ENCODE measurements at regions not wholly inside any gene's neighbourhood (a gene's known extent, or its start where the extent isn't known, plus 50 kb on each side); places are given as distances from the start of the nearest gene placed in this dataset.
"Not testable (repeated sequence)": the region's sequence is repeated elsewhere in the genome, so short reads cannot be mapped to it uniquely, and the experiment has no call there.

DNA sequence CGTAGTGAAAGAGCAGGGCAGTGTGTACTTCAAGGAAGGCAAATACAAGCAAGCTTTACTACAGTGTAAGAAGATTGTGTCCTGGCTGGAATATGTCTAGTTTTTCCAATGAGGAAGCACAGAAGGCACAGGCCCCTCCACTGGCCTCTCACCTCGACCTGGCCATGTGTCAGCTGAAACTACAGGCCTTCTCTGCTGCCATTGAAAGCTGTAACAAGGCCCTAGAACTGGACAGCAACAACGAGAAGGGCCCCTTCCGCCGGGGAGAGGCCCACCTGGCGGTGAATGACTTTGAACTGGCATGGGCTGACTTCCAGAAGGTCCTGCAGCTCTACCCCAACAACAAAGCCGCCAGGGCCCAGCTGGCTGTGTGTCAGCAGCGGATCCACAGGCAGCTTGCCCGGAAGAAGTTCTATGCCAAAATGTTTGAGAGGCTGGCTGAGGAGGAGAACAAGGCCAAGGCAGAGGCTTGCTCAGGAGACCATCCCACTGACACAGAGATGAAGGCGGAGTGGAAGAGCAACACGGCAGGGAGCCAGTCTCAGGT lies 202.2 kb downstream of the SPATA31A6 start:
- H3K36me3 Mint-ChIP-seq; H3K9me3 Mint-ChIP-seq (ENCODE audit: low read depth); H3K27ac Mint-ChIP-seq; H3K4me1 Mint-ChIP-seq (ENCODE audit: low read depth); H3K4me3 Mint-ChIP-seq; H3K27me3 Mint-ChIP-seq: not testable (repeated sequence)

- Mint-ChIP-seq H3K27ac (no peak overlapping the region), H3K36me3 (no peaks in the 10 kb centered on the region), H3K4me3 (no peak overlapping the region), H3K4me1 (ENCODE audit: low read depth) (no peaks in the 10 kb centered on the region), H3K27me3 (no peaks in the 10 kb centered on the region), H3K9me3 (ENCODE audit: low read depth) (no peaks in the 10 kb centered on the region)
Measured at GRCh38 chr9:42386477-42386876, 203.0 kb downstream of the SPATA31A6 start.

DNA sequence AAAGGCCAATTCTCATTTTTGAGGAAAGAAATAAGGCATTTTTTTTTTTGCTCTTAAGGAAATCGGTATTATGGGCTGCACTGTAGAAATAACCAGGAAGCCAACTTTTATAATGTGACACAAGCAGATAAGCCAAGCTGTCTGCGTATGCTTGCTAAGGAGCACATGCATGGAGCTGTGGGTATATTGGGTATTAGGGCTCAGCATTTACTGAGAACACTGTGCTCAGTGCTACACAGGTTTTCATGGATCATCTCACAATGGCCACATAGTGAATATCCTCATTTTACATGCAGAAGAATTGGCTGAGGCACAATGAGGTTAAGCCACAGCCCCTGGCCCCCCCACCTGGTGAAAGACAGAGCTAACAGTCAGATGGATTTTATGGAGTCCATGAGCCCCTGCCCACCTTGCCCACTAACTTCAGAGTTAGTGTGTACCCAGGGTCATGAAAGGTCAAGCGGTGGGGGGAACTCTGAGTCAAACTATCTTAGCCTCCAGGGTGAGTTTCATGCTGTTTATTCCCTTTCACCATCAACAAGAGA lies 204.8 kb downstream of the SPATA31A6 start:
- Mint-ChIP-seq H3K4me3 (no peak overlapping the region), H3K4me1 (ENCODE audit: low read depth) (no peaks in the 10 kb centered on the region)

DNA sequence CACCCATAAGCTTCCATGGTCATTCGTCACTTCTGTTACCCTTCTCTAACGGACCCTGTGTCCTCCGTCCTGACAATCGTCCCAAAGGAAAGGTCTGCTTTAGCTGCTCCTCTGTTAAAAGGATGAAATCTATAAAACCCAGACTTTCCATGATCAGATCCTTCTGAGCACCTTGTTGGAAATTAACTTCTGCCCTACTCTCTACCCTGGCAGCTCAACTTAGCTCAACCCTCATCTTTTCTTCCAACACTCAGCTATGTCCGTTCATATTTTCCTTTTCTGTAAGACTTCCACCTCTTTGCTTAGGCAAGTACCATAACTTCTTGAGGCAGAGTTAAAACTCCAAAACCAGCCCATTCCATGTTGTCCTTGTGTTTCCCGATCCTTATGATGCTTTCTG lies 205.4 kb downstream of the SPATA31A6 start:
- Mint-ChIP-seq H3K36me3 (no peaks in the 10 kb centered on the region), H3K4me3 (no peak overlapping the region), H3K27me3 (no peaks in the 10 kb centered on the region), H3K9me3 (ENCODE audit: low read depth) (no peaks in the 10 kb centered on the region), H3K27ac (no peak overlapping the region), H3K4me1 (ENCODE audit: low read depth) (no peaks in the 10 kb centered on the region)

More for the DNA sequence above, 204.8 kb downstream of the SPATA31A6 start:
- H3K27ac Mint-ChIP-seq: no peak overlapping the region
- H3K27me3 Mint-ChIP-seq: no peaks in the 10 kb centered on the region
- no peaks in the 10 kb centered on the region for H3K9me3 Mint-ChIP-seq (ENCODE audit: low read depth)
- no peaks in the 10 kb centered on the region for H3K36me3 Mint-ChIP-seq

DNA sequence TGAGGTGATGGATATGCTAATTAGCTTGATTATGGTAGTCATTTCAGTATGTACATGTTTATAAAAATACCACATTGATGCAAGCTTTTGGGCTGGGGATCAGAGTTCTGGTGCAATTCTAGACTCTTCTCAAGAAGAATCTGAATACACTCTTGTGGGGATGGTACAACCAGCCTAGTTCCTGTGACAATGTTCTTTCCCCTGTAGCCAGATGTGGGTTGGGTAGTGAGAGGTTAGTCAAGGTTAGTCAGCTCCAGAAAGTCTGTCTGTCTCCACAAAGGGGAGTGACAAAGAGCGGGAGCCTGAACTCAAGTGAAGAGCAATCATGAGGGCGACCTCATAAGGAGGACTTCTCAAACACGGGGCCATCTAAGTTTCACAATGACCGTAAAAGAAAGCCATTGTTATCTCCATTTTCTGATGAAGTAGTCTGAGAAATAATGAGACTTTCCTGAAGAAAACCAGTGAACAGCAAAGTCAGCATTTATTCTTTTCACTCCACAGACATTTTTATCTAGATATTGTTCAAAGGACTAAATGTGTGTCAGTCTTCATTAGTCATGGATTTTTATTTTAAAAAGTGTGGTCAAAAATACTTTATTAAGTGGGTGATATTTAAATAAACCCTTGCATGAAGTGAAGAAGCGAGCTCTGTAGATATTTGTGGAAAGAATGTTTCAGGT lies 209.5 kb downstream of the SPATA31A6 start:
- not testable (repeated sequence) for H3K36me3 Mint-ChIP-seq; H3K9me3 Mint-ChIP-seq (ENCODE audit: low read depth); H3K4me3 Mint-ChIP-seq; H3K4me1 Mint-ChIP-seq (ENCODE audit: low read depth); H3K27me3 Mint-ChIP-seq; H3K27ac Mint-ChIP-seq

DNA sequence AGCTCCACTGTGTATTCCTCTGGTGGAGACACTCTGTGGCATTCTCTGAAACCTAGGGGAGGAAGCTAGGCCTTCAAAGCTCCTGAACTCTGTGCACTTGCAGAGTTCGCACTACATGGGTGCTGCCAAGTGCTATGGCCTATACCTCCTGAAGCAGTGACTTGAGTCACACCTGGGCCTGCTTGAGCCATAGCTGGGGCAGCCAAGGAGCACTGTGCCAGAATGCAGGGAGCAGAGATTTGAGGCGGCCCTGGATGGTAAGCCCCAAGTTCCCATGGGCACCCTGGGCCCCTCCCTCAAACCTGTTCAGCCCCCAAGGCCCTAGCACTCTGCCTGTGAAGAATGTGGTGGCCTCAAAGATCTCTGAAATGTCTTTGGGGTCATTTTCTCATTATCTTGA lies 212.9 kb downstream of the SPATA31A6 start:
- Mint-ChIP-seq H3K27ac (no peak overlapping the region), H3K9me3 (ENCODE audit: low read depth) (no peaks in the 10 kb centered on the region), H3K4me1 (ENCODE audit: low read depth) (no peaks in the 10 kb centered on the region), H3K27me3 (no peaks in the 10 kb centered on the region), H3K36me3 (no peaks in the 10 kb centered on the region), H3K4me3 (no peak overlapping the region)

GRCh38 chr9:42397336-42397735 lies 213.9 kb downstream of the SPATA31A6 start:
- H3K27ac Mint-ChIP-seq; H3K4me3 Mint-ChIP-seq; H3K27me3 Mint-ChIP-seq; H3K4me1 Mint-ChIP-seq (ENCODE audit: low read depth); H3K9me3 Mint-ChIP-seq (ENCODE audit: low read depth); H3K36me3 Mint-ChIP-seq: not testable (repeated sequence)

GRCh38 chr9:42402919-42403318 lies 219.5 kb downstream of the SPATA31A6 start:
- H3K36me3 Mint-ChIP-seq; H3K27me3 Mint-ChIP-seq; H3K9me3 Mint-ChIP-seq (ENCODE audit: low read depth); H3K4me3 Mint-ChIP-seq; H3K27ac Mint-ChIP-seq; H3K4me1 Mint-ChIP-seq (ENCODE audit: low read depth): not testable (repeated sequence)

- not testable (repeated sequence) for H3K9me3 Mint-ChIP-seq (ENCODE audit: low read depth); H3K27me3 Mint-ChIP-seq; H3K4me3 Mint-ChIP-seq; H3K27ac Mint-ChIP-seq; H3K4me1 Mint-ChIP-seq (ENCODE audit: low read depth); H3K36me3 Mint-ChIP-seq
Measured at GRCh38 chr9:42409581-42409980, 226.1 kb downstream of the SPATA31A6 start.

GRCh38 chr9:42412354-42412753 lies 228.9 kb downstream of the SPATA31A6 start:
- not testable (repeated sequence) for H3K36me3 Mint-ChIP-seq; H3K27ac Mint-ChIP-seq; H3K4me1 Mint-ChIP-seq (ENCODE audit: low read depth); H3K9me3 Mint-ChIP-seq (ENCODE audit: low read depth); H3K27me3 Mint-ChIP-seq; H3K4me3 Mint-ChIP-seq

- H3K27me3 Mint-ChIP-seq; H3K4me1 Mint-ChIP-seq (ENCODE audit: low read depth); H3K4me3 Mint-ChIP-seq; H3K27ac Mint-ChIP-seq; H3K36me3 Mint-ChIP-seq; H3K9me3 Mint-ChIP-seq (ENCODE audit: low read depth): not testable (repeated sequence)
Measured at GRCh38 chr9:42414865-42415264, 231.4 kb downstream of the SPATA31A6 start.

DNA sequence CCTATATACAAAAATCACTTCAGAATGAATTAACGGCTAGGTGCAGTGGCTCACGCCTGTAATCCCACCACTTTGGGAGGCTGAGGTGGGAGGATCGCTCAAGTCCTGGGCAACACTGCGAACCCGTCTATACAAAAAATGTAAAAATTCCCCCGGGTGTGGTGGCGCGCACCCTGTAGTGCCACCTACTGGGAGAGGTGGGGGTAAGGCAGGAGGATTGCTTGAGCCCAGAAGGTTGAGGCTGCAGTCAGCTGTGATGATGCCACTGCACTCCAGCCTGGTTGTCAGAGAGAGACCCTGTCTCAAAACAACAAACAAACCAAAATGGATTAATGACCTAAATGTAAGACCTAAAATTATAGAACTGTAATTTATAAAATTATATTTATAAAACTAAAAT lies 236.2 kb downstream of the SPATA31A6 start:
- H3K4me1 Mint-ChIP-seq (ENCODE audit: low read depth); H3K27me3 Mint-ChIP-seq; H3K27ac Mint-ChIP-seq; H3K4me3 Mint-ChIP-seq; H3K36me3 Mint-ChIP-seq; H3K9me3 Mint-ChIP-seq (ENCODE audit: low read depth): not testable (repeated sequence)

DNA sequence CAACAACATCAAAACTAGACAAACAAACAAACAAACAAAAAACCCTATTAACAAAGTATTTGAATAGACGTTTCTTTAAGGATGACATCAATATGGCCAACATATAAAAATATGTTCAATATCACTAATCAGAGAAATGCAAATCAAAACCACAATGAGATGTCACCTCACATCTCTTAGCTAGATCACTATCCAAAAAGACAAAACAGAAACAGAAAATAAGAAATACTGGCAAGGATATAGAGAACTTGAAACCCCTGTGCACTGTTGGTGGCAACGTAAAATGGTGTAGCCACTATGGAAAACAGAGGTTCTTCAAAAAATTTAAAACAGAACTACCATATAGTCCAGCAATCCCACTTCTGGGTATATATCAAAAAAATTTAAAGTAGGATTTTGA lies 236.9 kb downstream of the SPATA31A6 start:
- H3K4me3 Mint-ChIP-seq; H3K4me1 Mint-ChIP-seq (ENCODE audit: low read depth); H3K36me3 Mint-ChIP-seq; H3K27me3 Mint-ChIP-seq; H3K27ac Mint-ChIP-seq; H3K9me3 Mint-ChIP-seq (ENCODE audit: low read depth): not testable (repeated sequence)

DNA sequence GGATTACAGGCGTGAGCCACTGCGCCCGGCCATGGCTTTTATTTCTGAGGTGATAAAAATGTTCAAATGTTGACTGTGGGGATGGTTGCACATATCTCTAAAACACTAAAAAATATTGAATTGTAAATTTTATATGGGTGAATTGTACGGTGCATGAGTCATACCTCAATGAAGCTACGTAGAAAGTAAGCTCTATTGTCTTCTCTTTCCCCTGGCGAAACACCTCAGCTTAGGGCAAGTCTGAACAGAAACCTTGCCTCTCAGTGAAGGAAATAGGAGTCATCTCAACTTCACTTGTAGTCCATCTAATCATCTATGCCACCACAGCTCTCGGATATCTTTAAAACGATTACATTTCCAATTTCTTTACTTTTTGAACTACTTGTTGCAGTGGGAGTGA lies 238.2 kb downstream of the SPATA31A6 start:
- H3K36me3 Mint-ChIP-seq; H3K9me3 Mint-ChIP-seq (ENCODE audit: low read depth); H3K4me1 Mint-ChIP-seq (ENCODE audit: low read depth); H3K27me3 Mint-ChIP-seq; H3K27ac Mint-ChIP-seq; H3K4me3 Mint-ChIP-seq: not testable (repeated sequence)

- H3K9me3 Mint-ChIP-seq (ENCODE audit: low read depth); H3K36me3 Mint-ChIP-seq; H3K27ac Mint-ChIP-seq; H3K27me3 Mint-ChIP-seq; H3K4me3 Mint-ChIP-seq; H3K4me1 Mint-ChIP-seq (ENCODE audit: low read depth): not testable (repeated sequence)
Measured at GRCh38 chr9:42430674-42431615, 247.5 kb downstream of the SPATA31A6 start.
